HG03571 (cell line): ENCODE measurements at regions not wholly inside any gene's neighbourhood (a gene's known extent, or its start where the extent isn't known, plus 50 kb on each side); places are given as distances from the start of the nearest gene placed in this dataset.

ENCODE experiments used
- ATAC-seq: cut with Tn5 transposase; IDR thresholded peaks from one replicate; pipeline ENCODE4 v1.9.1; 2021; ENCODE audit not compliant: unreplicated experiment

DNA sequence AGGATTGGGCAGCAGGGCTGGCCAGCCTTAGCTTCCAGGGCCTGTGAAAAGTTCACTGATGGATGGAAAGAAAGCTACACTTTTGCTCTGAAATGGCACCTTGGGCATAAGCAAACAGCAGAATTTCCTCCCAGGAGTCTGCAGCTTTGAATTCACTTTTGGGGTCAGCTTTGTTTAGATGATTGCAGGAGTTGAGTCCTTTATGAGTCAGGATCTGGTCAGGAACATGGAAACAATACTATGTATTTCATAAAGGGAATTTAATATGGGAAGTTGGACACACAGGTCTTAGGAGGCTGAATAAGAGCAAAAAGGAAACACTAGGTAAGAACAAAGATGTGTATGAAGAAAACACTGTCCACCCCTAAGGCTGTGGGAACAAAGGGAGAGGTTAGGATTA is 345.3 kb downstream of the TSN start:
- no peak for ATAC-seq

DNA sequence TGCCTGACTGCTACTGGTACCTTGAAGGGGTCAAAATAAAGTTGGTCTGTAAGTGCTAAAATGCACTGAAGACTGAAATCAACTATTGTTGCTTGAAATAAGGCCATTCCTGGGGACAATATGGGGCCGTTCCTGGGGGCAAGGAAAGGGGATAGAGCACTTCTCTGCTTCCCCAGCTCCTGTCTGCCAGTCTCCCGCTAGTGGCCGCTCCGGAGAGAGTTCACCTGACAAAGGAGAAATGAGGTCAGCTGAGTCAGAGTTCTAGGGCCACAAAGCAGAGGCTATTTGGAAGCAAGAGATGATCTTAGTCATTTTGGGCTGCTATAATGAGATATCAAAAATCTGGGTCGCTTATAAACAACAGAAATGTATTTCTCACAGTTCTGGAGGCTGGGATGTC is 345.9 kb downstream of the TSN start:
- ATAC-seq = no peak

- no peak for ATAC-seq
These were observed 349.9 kb downstream of the TSN start for GRCh38 chr2:122105171-122105876.

GRCh38 chr2:122105877-122106206 is 350.4 kb downstream of the TSN start:
- ATAC-seq = no peak

DNA sequence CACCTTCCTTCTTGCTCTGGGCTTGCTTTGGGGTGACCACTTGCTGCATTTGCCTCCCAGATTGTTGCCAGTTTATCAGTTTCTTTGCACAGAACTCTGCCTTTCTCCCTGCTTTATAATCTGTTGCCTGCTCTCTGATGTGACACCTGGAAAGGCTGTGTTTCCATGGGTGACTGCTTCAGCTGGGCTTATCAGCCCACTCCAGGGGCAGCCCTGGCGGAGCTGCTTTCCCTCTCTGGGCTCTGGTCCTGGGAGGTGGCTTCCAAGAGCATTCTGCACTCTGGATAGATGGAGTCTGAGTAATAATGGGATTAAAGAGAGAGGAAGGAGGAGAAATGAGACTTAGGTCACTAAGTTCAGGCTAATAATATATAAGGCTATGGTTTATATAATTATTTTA is 352.7 kb downstream of the TSN start:
- ATAC-seq = no peak

- ATAC-seq = no peak
These were observed 357.0 kb downstream of the TSN start for GRCh38 chr2:122112216-122113005.

GRCh38 chr2:122114421-122114820 is 359.0 kb downstream of the TSN start:
- no peak for ATAC-seq

DNA sequence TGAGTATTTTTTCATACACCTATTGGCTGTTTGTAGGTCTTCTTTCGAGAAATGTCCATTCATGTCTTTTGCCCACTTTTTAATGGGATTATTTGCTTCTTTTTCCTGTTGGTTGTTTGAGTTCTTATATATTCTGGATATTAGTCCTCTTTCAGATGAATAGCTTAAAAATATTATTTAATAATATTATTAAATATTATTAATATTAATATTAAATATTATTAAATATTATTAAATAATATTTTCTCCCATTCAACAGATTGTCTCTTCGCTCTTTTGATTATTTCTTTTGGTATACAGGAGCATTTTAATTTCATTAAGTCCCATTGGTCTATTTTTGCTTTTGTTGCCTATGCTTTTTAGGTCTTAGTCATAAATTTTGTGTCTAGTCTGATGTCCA is 361.9 kb downstream of the TSN start:
- ATAC-seq = no peak

GRCh38 chr2:122129399-122129798 is 373.9 kb downstream of the TSN start:
- ATAC-seq = no peak

- no peak for ATAC-seq
These were observed 376.8 kb downstream of the TSN start for GRCh38 chr2:122132147-122132691.

DNA sequence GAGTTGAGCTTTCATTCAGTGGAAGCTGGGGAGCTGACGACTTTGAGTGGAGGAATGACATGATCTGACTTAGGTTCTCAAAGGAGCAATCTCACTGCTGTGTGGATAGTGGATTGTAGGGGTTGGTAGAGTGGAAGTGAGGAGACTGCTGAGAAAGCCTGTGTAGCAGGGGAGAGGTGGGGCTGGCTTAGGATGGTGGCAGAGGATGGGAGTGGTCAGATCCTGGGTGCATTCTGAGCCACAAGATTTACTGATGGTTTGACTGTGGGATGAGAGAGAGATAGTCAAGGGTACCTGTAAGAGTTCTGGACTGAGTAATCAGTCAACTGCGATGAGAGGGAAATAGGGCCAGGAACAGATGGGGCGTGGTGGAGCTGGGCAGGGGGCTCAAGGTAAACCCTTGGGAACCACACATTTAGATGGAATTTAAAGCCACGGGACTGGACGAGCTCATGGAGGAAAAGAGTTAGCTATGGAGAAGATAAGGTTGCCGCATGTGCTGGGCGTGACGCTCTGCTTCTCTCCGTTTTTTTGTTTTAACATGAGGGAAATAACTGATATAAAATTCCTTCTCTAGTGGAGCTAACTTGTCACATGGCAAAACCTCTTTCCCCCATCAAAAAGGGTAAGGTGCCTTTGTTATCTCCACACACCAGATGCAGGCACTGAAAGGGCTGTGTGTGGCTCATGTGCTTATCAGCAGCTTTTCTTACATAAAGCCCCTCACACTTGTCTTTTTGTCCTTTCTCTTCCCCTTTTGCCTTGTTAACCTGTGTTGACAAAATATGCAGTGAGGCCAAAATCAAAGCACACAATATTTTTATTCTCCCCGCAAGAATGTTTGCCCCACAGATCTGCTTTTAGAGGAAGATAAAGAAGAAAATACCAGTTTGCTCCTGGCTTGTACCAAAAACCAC is 379.8 kb downstream of the TSN start:
- ATAC-seq = no peak

- no peak for ATAC-seq
These were observed 380.6 kb downstream of the TSN start for GRCh38 chr2:122136056-122136455.

DNA sequence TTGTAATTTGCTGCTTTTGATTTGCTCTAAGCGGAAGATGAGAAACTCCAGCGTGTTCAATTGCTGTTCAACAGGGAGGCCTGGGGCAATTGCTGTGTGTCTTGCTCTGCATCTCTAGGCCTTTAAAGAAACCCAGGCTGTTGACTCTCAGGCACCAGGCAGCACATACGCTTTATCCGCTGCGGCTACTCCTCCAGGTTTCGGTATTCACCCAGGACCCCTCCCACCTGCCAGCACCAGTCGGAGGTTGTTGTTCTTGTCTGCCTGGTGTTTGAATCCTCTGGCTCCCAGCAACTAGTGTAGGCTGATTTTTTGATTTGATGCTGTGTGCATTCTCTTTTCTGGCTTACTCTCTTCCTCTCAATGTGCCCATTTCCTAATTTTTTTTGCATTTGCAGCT is 383.1 kb downstream of the TSN start:
- ATAC-seq = no peak

- no peak for ATAC-seq
These were observed 384.4 kb downstream of the TSN start for GRCh38 chr2:122139739-122140420.

GRCh38 chr2:122144884-122145283 is 389.4 kb downstream of the TSN start:
- no peak for ATAC-seq

- no peak for ATAC-seq
These were observed 390.4 kb downstream of the TSN start for GRCh38 chr2:122145856-122146255.

GRCh38 chr2:122148128-122148767 is 392.8 kb downstream of the TSN start:
- no peak for ATAC-seq

GRCh38 chr2:122150524-122151280 is 395.3 kb downstream of the TSN start:
- ATAC-seq = no peak

- ATAC-seq = no peak
These were observed 397.1 kb downstream of the TSN start for GRCh38 chr2:122152571-122152970.
